ENCODE measurements at regions not wholly inside any gene's neighbourhood (a gene's known extent, or its start where the extent isn't known, plus 50 kb on each side); places are given as distances from the start of the nearest gene placed in this dataset.
"Not testable (repeated sequence)": the region's sequence is repeated elsewhere in the genome, so short reads cannot be mapped to it uniquely, and the experiment has no call there.

GRCh38 chr10:33831591-33831990 is 497.1 kb upstream of the NRP1 start:
- Histone ChIP-seq H3K27me3 (ENCODE audit: control insufficient read depth, insufficient read depth, low read length) (no peaks in the 10 kb centered on the region), H3K9ac (ENCODE audit: insufficient read depth, low read length) (no peak overlapping the region), H4K20me1 (ENCODE audit: control insufficient read depth, extremely low read depth, insufficient read depth, low read length) (no peaks in the 10 kb centered on the region), H3K27ac (ENCODE audit: insufficient read depth, low read length) (no peak overlapping the region), H3K4me3 (replicated peaks in 1 of 4; ENCODE audit: control extremely low read depth in 1 of 4, insufficient read depth in 1 of 4, low read depth in 3 of 4, low read length in 4 of 4) (no peak overlapping the region), H3K79me2 (ENCODE audit: control insufficient read depth, insufficient read depth, low read length) (no peaks in the 10 kb centered on the region), H3K4me1 (ENCODE audit: control insufficient read depth, extremely low read depth, insufficient read depth, low read length) (no peaks in the 10 kb centered on the region), H3K36me3 (ENCODE audit: control insufficient read depth, insufficient read depth, low read length) (no peaks in the 10 kb centered on the region), H3K4me2 (ENCODE audit: extremely low read depth, insufficient read depth, low read length) (no peak overlapping the region), H2AFZ (ENCODE audit: low read length) (no peak overlapping the region), H3K9me3 (ENCODE audit: control insufficient read depth, insufficient read depth, low read depth, low read length) (no peaks in the 10 kb centered on the region)
- no peak for DNase-seq (ENCODE audit: low read depth in 2 of 2)
- TF ChIP-seq EZH2 (IDR thresholded peaks at IDR 0.05; ENCODE audit: low read length, missing control alignments) (no peak), CTCF (conservative IDR thresholded peaks at IDR 0.05 in 1 of 2, IDR thresholded peaks at IDR 0.05 in 1 of 2; ENCODE audit: low read depth in 1 of 2, low read length in 2 of 2) (no peak)

GRCh38 chr10:33829899-33830298 is 495.4 kb upstream of the NRP1 start:
- H3K9me3 ChIP-seq (ENCODE audit: control insufficient read depth, insufficient read depth, low read depth, low read length); H3K27ac ChIP-seq (ENCODE audit: insufficient read depth, low read length); H3K4me2 ChIP-seq (ENCODE audit: extremely low read depth, insufficient read depth, low read length); H3K27me3 ChIP-seq (ENCODE audit: control insufficient read depth, insufficient read depth, low read length); H3K4me3 ChIP-seq (replicated peaks in 1 of 4; ENCODE audit: control extremely low read depth in 1 of 4, insufficient read depth in 1 of 4, low read depth in 3 of 4, low read length in 4 of 4); DNase-seq (ENCODE audit: low read depth in 2 of 2); H3K79me2 ChIP-seq (ENCODE audit: control insufficient read depth, insufficient read depth, low read length); H3K4me1 ChIP-seq (ENCODE audit: control insufficient read depth, extremely low read depth, insufficient read depth, low read length); H3K9ac ChIP-seq (ENCODE audit: insufficient read depth, low read length); H3K36me3 ChIP-seq (ENCODE audit: control insufficient read depth, insufficient read depth, low read length); H2AFZ ChIP-seq (ENCODE audit: low read length); H4K20me1 ChIP-seq (ENCODE audit: control insufficient read depth, extremely low read depth, insufficient read depth, low read length): not testable (repeated sequence)

GRCh38 chr10:33828592-33828991 is 494.1 kb upstream of the NRP1 start:
- Histone ChIP-seq H3K9me3 (ENCODE audit: control insufficient read depth, insufficient read depth, low read depth, low read length) (no peaks in the 10 kb centered on the region), H3K4me3 (replicated peaks in 1 of 4; ENCODE audit: control extremely low read depth in 1 of 4, insufficient read depth in 1 of 4, low read depth in 3 of 4, low read length in 4 of 4) (no peak overlapping the region), H3K79me2 (ENCODE audit: control insufficient read depth, insufficient read depth, low read length) (no peaks in the 10 kb centered on the region), H3K36me3 (ENCODE audit: control insufficient read depth, insufficient read depth, low read length) (no peaks in the 10 kb centered on the region), H3K4me1 (ENCODE audit: control insufficient read depth, extremely low read depth, insufficient read depth, low read length) (no peaks in the 10 kb centered on the region), H2AFZ (ENCODE audit: low read length) (no peak overlapping the region), H3K27me3 (ENCODE audit: control insufficient read depth, insufficient read depth, low read length) (no peaks in the 10 kb centered on the region), H4K20me1 (ENCODE audit: control insufficient read depth, extremely low read depth, insufficient read depth, low read length) (no peaks in the 10 kb centered on the region), H3K27ac (ENCODE audit: insufficient read depth, low read length) (no peak overlapping the region), H3K4me2 (ENCODE audit: extremely low read depth, insufficient read depth, low read length) (no peak overlapping the region), H3K9ac (ENCODE audit: insufficient read depth, low read length) (no peak overlapping the region)
- TF ChIP-seq EZH2 (IDR thresholded peaks at IDR 0.05; ENCODE audit: low read length, missing control alignments) (no peak), CTCF (conservative IDR thresholded peaks at IDR 0.05 in 1 of 2, IDR thresholded peaks at IDR 0.05 in 1 of 2; ENCODE audit: low read depth in 1 of 2, low read length in 2 of 2) (no peak)
- DNase-seq (ENCODE audit: low read depth in 2 of 2), result no peak

DNA sequence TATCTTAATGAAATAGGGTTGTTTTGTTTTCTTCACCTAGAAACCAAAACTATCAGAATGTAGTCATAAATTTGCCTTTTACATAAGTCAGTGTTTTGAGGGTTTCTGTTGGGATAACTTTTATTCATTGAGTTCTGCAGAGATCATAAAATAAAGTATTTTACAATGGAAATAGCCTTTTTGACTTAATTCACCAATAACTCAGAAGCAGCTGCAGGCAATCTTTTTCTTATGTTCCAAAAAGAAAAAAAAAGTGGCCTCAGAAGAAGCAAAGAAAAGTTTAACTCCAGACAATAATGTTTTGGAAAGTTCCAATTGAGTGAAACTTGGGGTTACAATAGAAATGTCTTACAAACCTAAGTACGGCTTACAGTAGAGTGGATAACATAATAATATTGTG is 491.7 kb upstream of the NRP1 start:
- Histone ChIP-seq H3K9ac (ENCODE audit: insufficient read depth, low read length) (no peak overlapping the region), H2AFZ (ENCODE audit: low read length) (no peak overlapping the region), H3K27ac (ENCODE audit: insufficient read depth, low read length) (no peak overlapping the region), H3K36me3 (ENCODE audit: control insufficient read depth, insufficient read depth, low read length) (no peaks in the 10 kb centered on the region), H3K4me1 (ENCODE audit: control insufficient read depth, extremely low read depth, insufficient read depth, low read length) (no peaks in the 10 kb centered on the region), H3K9me3 (ENCODE audit: control insufficient read depth, insufficient read depth, low read depth, low read length) (no peaks in the 10 kb centered on the region), H3K27me3 (ENCODE audit: control insufficient read depth, insufficient read depth, low read length) (no peaks in the 10 kb centered on the region), H3K4me2 (ENCODE audit: extremely low read depth, insufficient read depth, low read length) (no peak overlapping the region), H3K4me3 (replicated peaks in 1 of 4; ENCODE audit: control extremely low read depth in 1 of 4, insufficient read depth in 1 of 4, low read depth in 3 of 4, low read length in 4 of 4) (no peak overlapping the region), H3K79me2 (ENCODE audit: control insufficient read depth, insufficient read depth, low read length) (no peaks in the 10 kb centered on the region), H4K20me1 (ENCODE audit: control insufficient read depth, extremely low read depth, insufficient read depth, low read length) (no peaks in the 10 kb centered on the region)
- TF ChIP-seq EZH2 (IDR thresholded peaks at IDR 0.05; ENCODE audit: low read length, missing control alignments) (no peak), CTCF (conservative IDR thresholded peaks at IDR 0.05 in 1 of 2, IDR thresholded peaks at IDR 0.05 in 1 of 2; ENCODE audit: low read depth in 1 of 2, low read length in 2 of 2) (no peak)
- DNase-seq (ENCODE audit: low read depth in 2 of 2), result no peak
